B cell (primary cell): ENCODE measurements at regions not wholly inside any gene's neighbourhood (a gene's known extent, or its start where the extent isn't known, plus 50 kb on each side); places are given as distances from the start of the nearest gene placed in this dataset.

Experiments used
- EZH2 ChIP-seq: IDR thresholded peaks from 2 replicates; pipeline ENCODE4 v1.6.1; 2012; ENCODE audit warnings: borderline replicate concordance, low read depth, mild to moderate bottlenecking, moderate library complexity, low read length; ENCODE audit not compliant: insufficient read depth, poor library complexity, severe bottlenecking
- TF ChIP-seq, protein P1 (sequence below): fragments of 200-600 bp; IDR thresholded peaks from one replicate; pipeline ENCODE4 v1.8.0; 2022; ENCODE audit warnings: antibody characterized with exemption, mild to moderate bottlenecking

DNA sequence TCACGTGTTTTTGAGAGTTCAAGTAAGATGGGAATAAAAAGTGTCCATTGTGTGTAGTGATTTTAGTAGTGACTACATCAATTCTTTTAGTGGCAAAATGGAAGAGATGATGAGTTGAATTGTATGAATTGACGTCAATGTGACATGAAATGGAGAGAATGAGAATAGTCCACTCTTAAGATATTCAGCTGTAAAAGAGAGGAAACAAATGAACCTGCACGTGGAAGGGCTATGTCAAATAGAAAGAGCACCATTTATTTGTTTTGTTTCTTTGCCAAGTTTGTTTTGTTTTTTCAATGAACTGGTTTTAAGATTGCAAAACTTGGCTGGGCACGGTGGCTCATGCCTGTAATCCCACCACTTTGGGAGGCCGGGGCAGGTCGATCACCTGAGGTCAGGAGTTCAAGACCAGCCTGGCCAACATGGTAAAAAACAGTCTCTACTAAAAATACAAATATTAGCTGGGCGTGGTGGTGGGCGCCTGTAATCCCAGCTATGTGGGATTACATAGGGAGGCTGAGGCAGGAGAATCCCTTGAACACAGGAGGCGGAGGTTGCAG is 453.8 kb downstream of the TAF11L14 start:
- TF ChIP-seq, protein P1, sequence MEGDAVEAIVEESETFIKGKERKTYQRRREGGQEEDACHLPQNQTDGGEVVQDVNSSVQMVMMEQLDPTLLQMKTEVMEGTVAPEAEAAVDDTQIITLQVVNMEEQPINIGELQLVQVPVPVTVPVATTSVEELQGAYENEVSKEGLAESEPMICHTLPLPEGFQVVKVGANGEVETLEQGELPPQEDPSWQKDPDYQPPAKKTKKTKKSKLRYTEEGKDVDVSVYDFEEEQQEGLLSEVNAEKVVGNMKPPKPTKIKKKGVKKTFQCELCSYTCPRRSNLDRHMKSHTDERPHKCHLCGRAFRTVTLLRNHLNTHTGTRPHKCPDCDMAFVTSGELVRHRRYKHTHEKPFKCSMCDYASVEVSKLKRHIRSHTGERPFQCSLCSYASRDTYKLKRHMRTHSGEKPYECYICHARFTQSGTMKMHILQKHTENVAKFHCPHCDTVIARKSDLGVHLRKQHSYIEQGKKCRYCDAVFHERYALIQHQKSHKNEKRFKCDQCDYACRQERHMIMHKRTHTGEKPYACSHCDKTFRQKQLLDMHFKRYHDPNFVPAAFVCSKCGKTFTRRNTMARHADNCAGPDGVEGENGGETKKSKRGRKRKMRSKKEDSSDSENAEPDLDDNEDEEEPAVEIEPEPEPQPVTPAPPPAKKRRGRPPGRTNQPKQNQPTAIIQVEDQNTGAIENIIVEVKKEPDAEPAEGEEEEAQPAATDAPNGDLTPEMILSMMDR: no peak
- no peak for TF ChIP-seq EZH2
